Sigmoid colon (tissue), 4 donors: ENCODE measurements at regions not wholly inside any gene's neighbourhood (a gene's known extent, or its start where the extent isn't known, plus 50 kb on each side); places are given as distances from the start of the nearest gene placed in this dataset.
"Not testable (repeated sequence)": the region's sequence is repeated elsewhere in the genome, so short reads cannot be mapped to it uniquely, and the experiment has no call there.

Source experiments
- POLR2AphosphoS5 ChIP-seq, 4 donors: sonication (generic); formaldehyde crosslinking; IDR thresholded peaks; one replicate each; pipeline ENCODE4 v1.6.1; 2017; ENCODE audit warnings: antibody characterized with exemption in 4 of 4
- TF ChIP-seq, protein P1 (sequence below), 4 experiments: fragments of 450-650 bp in 3 of 4; fragments of 200-600 bp in 1 of 4; IDR thresholded peaks; one replicate each; pipeline ENCODE4 v1.5.1; 2016 to 2019; ENCODE audit warnings: antibody characterized with exemption in 4 of 4, mild to moderate bottlenecking in 3 of 4, moderate library complexity in 2 of 4

DNA sequence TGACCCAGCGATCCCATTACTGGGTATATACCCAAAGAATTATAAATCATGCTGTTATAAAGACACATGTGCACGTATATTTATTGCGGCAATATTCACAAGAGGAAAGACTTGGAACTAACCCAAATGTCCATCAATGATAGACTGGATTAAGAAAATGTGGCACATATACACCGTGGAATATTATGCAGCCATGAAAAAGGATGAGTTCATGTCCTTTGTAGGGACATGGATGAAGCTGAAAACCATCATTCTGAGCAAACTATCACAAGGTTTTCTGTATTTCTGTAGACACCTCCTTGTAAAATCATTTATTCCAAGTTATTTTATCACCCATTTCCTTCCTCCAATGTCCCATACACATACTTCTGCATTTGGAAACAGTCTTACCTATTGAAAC, 78.8 kb downstream of the FBXO4 start:
- TF ChIP-seq, protein P1, sequence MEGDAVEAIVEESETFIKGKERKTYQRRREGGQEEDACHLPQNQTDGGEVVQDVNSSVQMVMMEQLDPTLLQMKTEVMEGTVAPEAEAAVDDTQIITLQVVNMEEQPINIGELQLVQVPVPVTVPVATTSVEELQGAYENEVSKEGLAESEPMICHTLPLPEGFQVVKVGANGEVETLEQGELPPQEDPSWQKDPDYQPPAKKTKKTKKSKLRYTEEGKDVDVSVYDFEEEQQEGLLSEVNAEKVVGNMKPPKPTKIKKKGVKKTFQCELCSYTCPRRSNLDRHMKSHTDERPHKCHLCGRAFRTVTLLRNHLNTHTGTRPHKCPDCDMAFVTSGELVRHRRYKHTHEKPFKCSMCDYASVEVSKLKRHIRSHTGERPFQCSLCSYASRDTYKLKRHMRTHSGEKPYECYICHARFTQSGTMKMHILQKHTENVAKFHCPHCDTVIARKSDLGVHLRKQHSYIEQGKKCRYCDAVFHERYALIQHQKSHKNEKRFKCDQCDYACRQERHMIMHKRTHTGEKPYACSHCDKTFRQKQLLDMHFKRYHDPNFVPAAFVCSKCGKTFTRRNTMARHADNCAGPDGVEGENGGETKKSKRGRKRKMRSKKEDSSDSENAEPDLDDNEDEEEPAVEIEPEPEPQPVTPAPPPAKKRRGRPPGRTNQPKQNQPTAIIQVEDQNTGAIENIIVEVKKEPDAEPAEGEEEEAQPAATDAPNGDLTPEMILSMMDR (IDR thresholded peaks at IDR 0.05) = not testable (repeated sequence)
- not testable (repeated sequence) for TF ChIP-seq POLR2AphosphoS5 (IDR thresholded peaks at IDR 0.05)
